ENCODE measurements at regions not wholly inside any gene's neighbourhood (a gene's known extent, or its start where the extent isn't known, plus 50 kb on each side); places are given as distances from the start of the nearest gene placed in this dataset.

DNA sequence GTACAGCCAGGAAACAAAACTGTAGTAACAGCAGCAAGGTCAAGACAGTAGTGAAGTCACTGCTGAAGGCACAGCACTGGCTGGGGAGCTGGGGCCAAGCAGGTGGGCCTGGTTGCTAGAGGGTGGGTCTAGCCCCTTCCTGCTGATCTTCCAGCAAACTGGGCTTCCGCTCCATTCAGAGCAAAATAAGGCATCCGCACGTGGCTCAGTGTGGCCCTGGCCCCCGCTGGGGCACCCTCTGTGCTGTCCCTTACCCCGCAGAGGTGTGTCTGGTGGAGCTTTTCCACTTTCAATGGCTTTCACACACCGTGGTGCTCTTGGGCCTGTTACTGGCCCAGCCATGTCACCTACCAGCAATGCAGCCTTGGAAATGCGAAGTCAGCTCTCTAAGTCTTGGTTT lies 162.4 kb upstream of the B3GAT1 start:
- Histone ChIP-seq H2AFZ (ENCODE audit: low read depth, low read length) (no peak overlapping the region), H3K4me2 (ENCODE audit: insufficient read depth, low read length) (no peak overlapping the region), H3K27ac (ENCODE audit: extremely low read depth, low read depth, low read length) (no peak overlapping the region), H3K4me3 (no peak overlapping the region), H3K9ac (ENCODE audit: insufficient read depth in 1 of 2, low read depth in 2 of 2, low read length in 2 of 2) (no peak overlapping the region), H3K36me3 (ENCODE audit: control insufficient read depth, insufficient read depth, low read length) (no peaks in the 10 kb centered on the region), H3K9me3 (replicated peaks; ENCODE audit: control insufficient read depth, insufficient read depth, low read depth, low read length) (no peaks in the 10 kb centered on the region), H4K20me1 (replicated peaks; ENCODE audit: control insufficient read depth, insufficient read depth, low read length) (no peaks in the 10 kb centered on the region), H3K9me1 (ENCODE audit: control insufficient read depth, insufficient read depth, low read length) (no peaks in the 10 kb centered on the region), H3K79me2 (ENCODE audit: control insufficient read depth, insufficient read depth, low read length) (no peaks in the 10 kb centered on the region), H3K4me1 (replicated peaks in 1 of 2; ENCODE audit: control insufficient read depth in 2 of 2, insufficient read depth in 2 of 2, low read length in 2 of 2) (no peaks in the 10 kb centered on the region), H3K27me3 (ENCODE audit: control insufficient read depth in 2 of 2, insufficient read depth in 2 of 2, low read length in 2 of 2) (peaks cover 10 to 64% of the 10 kb centered on the region in 2 experiments; a peak in 3 of 5 replicates)
- 7% methylated on average over 7 of the region's 7 CpGs for WGBS (ENCODE audit: insufficient coverage, low coverage, missing lambda C conversion rate)
- ATAC-seq, result no peak
- no peak for DNase-seq (ENCODE audit: extremely low read depth in 1 of 4, low spot score in 3 of 4)
- in situ Hi-C loops (cut with MboI), result no loop called here
- no TSS peak for BruUV-seq (replicated peaks)
- POLR2A ChIA-PET, result interaction anchor here (0.6 kb wide), 1 partner anchor 22 kb away, joined by 3 read pairs; no protein-coding TSS in a partner anchor
- CTCF ChIA-PET (ENCODE audit: low intra/inter-chr PET ratio), result no interaction called here
- no peak for TF ChIP-seq ZNF23 (CRISPR knock-in tag; IDR thresholded peaks at IDR 0.05)
- FAIRE-seq, result no peak
- intact Hi-C loops (cut with micrococcal nuclease), result no loop called here

DNA sequence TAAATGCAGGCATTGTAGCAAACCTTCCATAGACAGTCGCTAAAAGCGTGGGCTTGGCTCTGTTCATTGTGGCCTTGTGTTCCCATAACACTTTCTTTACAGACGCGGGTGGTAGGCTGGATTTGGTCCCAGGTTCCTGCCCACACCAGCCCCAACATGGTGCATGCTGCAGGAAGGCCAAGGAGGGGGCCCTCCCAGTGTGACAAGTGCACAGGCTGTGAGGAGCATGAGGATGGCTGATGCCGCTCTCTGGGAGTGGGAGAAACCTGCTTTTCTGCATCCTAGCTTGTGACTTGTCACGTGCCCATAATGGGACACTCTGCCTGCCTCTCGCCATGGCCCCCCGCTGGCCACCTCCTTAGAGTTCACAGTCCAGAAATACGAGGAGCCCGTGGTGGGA lies 161.8 kb upstream of the B3GAT1 start:
- no peak for DNase-seq (ENCODE audit: extremely low read depth in 1 of 4, low spot score in 3 of 4)

More for the DNA sequence above, 161.8 kb upstream of the B3GAT1 start:
- H3K4me1 ChIP-seq (replicated peaks in 1 of 2; ENCODE audit: control insufficient read depth in 2 of 2, insufficient read depth in 2 of 2, low read length in 2 of 2), result no peaks in the 10 kb centered on the region
- H3K27me3 ChIP-seq (ENCODE audit: control insufficient read depth in 2 of 2, insufficient read depth in 2 of 2, low read length in 2 of 2), result peaks cover 10 to 58% of the 10 kb centered on the region in 2 experiments; a peak in 3 of 5 replicates
- no peaks in the 10 kb centered on the region for H3K9me3 ChIP-seq (replicated peaks; ENCODE audit: control insufficient read depth, insufficient read depth, low read depth, low read length)
- no peaks in the 10 kb centered on the region for H4K20me1 ChIP-seq (replicated peaks; ENCODE audit: control insufficient read depth, insufficient read depth, low read length)
- H3K36me3 ChIP-seq (ENCODE audit: control insufficient read depth, insufficient read depth, low read length), result no peaks in the 10 kb centered on the region
- CTCF ChIA-PET (ENCODE audit: low intra/inter-chr PET ratio), result no interaction called here
- no peak overlapping the region for H2AFZ ChIP-seq (ENCODE audit: low read depth, low read length)
- 2% methylated on average over 10 of the region's 10 CpGs for WGBS (ENCODE audit: insufficient coverage, low coverage, missing lambda C conversion rate)
- H3K27ac ChIP-seq (ENCODE audit: extremely low read depth, low read depth, low read length), result no peak overlapping the region
- FAIRE-seq (no peak), ATAC-seq (no peak)
- TF ChIP-seq ZNF77 (CRISPR knock-in tag; IDR thresholded peaks at IDR 0.05) (no peak), GATAD2A (IDR thresholded peaks at IDR 0.05) (no peak), SAFB (IDR thresholded peaks at IDR 0.05; ENCODE audit: borderline replicate concordance, low read depth, low read length) (no peak), PRPF4 (IDR thresholded peaks at IDR 0.05; ENCODE audit: insufficient read depth, low read depth, low read length, poor library complexity, severe bottlenecking) (no peak)
- TF ChIP-seq, protein P1, sequence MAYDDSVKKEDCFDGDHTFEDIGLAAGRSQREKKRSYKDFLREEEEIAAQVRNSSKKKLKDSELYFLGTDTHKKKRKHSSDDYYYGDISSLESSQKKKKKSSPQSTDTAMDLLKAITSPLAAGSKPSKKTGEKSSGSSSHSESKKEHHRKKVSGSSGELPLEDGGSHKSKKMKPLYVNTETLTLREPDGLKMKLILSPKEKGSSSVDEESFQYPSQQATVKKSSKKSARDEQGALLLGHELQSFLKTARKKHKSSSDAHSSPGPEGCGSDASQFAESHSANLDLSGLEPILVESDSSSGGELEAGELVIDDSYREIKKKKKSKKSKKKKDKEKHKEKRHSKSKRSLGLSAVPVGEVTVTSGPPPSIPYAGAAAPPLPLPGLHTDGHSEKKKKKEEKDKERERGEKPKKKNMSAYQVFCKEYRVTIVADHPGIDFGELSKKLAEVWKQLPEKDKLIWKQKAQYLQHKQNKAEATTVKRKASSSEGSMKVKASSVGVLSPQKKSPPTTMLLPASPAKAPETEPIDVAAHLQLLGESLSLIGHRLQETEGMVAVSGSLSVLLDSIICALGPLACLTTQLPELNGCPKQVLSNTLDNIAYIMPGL (CRISPR knock-in tag; IDR thresholded peaks at IDR 0.05), result no peak
- TF ChIP-seq, protein P2, sequence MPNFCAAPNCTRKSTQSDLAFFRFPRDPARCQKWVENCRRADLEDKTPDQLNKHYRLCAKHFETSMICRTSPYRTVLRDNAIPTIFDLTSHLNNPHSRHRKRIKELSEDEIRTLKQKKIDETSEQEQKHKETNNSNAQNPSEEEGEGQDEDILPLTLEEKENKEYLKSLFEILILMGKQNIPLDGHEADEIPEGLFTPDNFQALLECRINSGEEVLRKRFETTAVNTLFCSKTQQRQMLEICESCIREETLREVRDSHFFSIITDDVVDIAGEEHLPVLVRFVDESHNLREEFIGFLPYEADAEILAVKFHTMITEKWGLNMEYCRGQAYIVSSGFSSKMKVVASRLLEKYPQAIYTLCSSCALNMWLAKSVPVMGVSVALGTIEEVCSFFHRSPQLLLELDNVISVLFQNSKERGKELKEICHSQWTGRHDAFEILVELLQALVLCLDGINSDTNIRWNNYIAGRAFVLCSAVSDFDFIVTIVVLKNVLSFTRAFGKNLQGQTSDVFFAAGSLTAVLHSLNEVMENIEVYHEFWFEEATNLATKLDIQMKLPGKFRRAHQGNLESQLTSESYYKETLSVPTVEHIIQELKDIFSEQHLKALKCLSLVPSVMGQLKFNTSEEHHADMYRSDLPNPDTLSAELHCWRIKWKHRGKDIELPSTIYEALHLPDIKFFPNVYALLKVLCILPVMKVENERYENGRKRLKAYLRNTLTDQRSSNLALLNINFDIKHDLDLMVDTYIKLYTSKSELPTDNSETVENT (CRISPR knock-in tag; IDR thresholded peaks at IDR 0.05), result no peak
- TF ChIP-seq, protein P3, sequence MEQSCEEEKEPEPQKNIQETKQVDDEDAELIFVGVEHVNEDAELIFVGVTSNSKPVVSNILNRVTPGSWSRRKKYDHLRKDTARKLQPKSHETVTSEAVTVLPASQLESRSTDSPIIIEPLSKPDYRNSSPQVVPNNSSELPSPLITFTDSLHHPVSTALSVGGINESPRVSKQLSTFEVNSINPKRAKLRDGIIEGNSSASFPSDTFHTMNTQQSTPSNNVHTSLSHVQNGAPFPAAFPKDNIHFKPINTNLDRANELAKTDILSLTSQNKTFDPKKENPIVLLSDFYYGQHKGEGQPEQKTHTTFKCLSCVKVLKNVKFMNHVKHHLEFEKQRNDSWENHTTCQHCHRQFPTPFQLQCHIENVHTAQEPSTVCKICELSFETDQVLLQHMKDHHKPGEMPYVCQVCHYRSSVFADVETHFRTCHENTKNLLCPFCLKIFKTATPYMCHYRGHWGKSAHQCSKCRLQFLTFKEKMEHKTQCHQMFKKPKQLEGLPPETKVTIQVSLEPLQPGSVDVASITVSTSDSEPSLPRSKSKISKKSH (CRISPR knock-in tag; IDR thresholded peaks at IDR 0.05), result no peak
- in situ Hi-C loops (cut with MboI), result no loop called here
- no peak overlapping the region for H3K4me2 ChIP-seq (ENCODE audit: insufficient read depth, low read length)
- intact Hi-C loops (cut with micrococcal nuclease), result no loop called here
- BruUV-seq (replicated peaks), result no TSS peak
- no peaks in the 10 kb centered on the region for H3K9me1 ChIP-seq (ENCODE audit: control insufficient read depth, insufficient read depth, low read length)
- no peak overlapping the region for H3K4me3 ChIP-seq
- H3K79me2 ChIP-seq (ENCODE audit: control insufficient read depth, insufficient read depth, low read length), result no peaks in the 10 kb centered on the region
- no peak overlapping the region for H3K9ac ChIP-seq (ENCODE audit: insufficient read depth in 1 of 2, low read depth in 2 of 2, low read length in 2 of 2)
- POLR2A ChIA-PET, result no interaction called here
